ENCODE measurements at regions not wholly inside any gene's neighbourhood (a gene's known extent, or its start where the extent isn't known, plus 50 kb on each side); places are given as distances from the start of the nearest gene placed in this dataset.

DNA sequence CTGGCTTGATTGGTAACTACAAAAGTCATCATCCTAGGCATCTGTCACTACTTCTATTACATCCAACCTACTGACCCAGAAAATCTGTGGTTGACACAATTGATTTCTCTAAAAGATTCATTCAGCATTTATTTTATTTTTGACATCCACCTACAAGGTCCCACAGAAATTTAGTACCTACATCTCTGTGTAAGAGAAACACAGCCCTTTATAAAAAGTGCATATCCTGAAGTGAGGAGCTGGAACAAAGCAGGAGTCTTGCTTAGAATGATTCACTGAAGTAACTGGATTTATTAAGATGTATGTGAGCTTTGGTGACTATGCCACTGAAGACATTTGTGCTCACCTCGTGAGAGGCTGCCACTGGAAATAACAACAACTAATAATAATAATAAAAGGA is 391.0 kb downstream of the GPAT3 start:
- H3T11ph ChIP-seq (ENCODE audit: low read length): no peak overlapping the region
- no peak overlapping the region for H3K18ac ChIP-seq (ENCODE audit: insufficient read length, low read depth, low read length)
- no peaks in the 10 kb centered on the region for H3K23me2 ChIP-seq (ENCODE audit: insufficient read length, low read depth, low read length, poor library complexity, severe bottlenecking)
- TF ChIP-seq, protein P1, sequence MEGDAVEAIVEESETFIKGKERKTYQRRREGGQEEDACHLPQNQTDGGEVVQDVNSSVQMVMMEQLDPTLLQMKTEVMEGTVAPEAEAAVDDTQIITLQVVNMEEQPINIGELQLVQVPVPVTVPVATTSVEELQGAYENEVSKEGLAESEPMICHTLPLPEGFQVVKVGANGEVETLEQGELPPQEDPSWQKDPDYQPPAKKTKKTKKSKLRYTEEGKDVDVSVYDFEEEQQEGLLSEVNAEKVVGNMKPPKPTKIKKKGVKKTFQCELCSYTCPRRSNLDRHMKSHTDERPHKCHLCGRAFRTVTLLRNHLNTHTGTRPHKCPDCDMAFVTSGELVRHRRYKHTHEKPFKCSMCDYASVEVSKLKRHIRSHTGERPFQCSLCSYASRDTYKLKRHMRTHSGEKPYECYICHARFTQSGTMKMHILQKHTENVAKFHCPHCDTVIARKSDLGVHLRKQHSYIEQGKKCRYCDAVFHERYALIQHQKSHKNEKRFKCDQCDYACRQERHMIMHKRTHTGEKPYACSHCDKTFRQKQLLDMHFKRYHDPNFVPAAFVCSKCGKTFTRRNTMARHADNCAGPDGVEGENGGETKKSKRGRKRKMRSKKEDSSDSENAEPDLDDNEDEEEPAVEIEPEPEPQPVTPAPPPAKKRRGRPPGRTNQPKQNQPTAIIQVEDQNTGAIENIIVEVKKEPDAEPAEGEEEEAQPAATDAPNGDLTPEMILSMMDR (conservative IDR thresholded peaks at IDR 0.05): no peak
- no CpG with 5 or more reads among the region's 1 CpG for WGBS (ENCODE audit: extremely low coverage, insufficient read length, low lambda C conversion rate)
- no peak overlapping the region for H4K91ac ChIP-seq (ENCODE audit: insufficient read length, low read depth, low read length)
- Mint-ChIP-seq H3K27me3 (ENCODE audit: low read depth) (no peaks in the 10 kb centered on the region), H3K9me3 (no peaks in the 10 kb centered on the region), H3K4me3 (no peak overlapping the region), H3K36me3 (ENCODE audit: insufficient read depth in 1 of 3, low read depth in 3 of 3) (no peaks in the 10 kb centered on the region), H3K4me1 (peaks cover 21 to 25% of the 10 kb centered on the region in 2 experiments), H3K27ac (no peak overlapping the region)
- H3K56ac ChIP-seq (ENCODE audit: insufficient read length, low read depth, low read length): no peak overlapping the region
- no peak overlapping the region for H2AK5ac ChIP-seq (ENCODE audit: insufficient read length, low read length)
- H2BK15ac ChIP-seq (ENCODE audit: low read depth, low read length): no peak overlapping the region
- H3K14ac ChIP-seq (ENCODE audit: insufficient read depth, low read length): no peak overlapping the region
- no peak overlapping the region for H2BK5ac ChIP-seq (ENCODE audit: insufficient read length, low read length)
- no peaks in the 10 kb centered on the region for H3K79me2 ChIP-seq (ENCODE audit: insufficient read depth, low read length)
- H3K9ac ChIP-seq (ENCODE audit: extremely low read depth, insufficient read length, low read length): no peak overlapping the region
- no peak overlapping the region for H3K27ac ChIP-seq (ENCODE audit: insufficient read length, low read depth, low read length)
- H4K8ac ChIP-seq (replicated peaks; ENCODE audit: insufficient read length, low read depth, low read length): no peak overlapping the region
- H3K27me3 ChIP-seq (ENCODE audit: insufficient read depth, low read length): no peaks in the 10 kb centered on the region
- H4K5ac ChIP-seq (ENCODE audit: insufficient read length, low read depth, low read length): no peak overlapping the region
- peaks cover 2% of the 10 kb centered on the region; the same call in 1 of the 2 replicates for H3K4me1 ChIP-seq (ENCODE audit: insufficient read depth, low read length)
- H3K23ac ChIP-seq (ENCODE audit: insufficient read length, low read depth, low read length): no peak overlapping the region
- no peak overlapping the region for H3K4ac ChIP-seq (ENCODE audit: low read depth, low read length)
- no peaks in the 10 kb centered on the region for H3K79me1 ChIP-seq (ENCODE audit: insufficient read depth, low read depth, low read length, poor library complexity, severe bottlenecking)
- no peak overlapping the region for H3K4me2 ChIP-seq (ENCODE audit: insufficient read depth, insufficient read length, low read length)
- no peak overlapping the region for H2BK120ac ChIP-seq (ENCODE audit: low read depth, low read length, poor library complexity, severe bottlenecking)
- no peak for DNase-seq
- no peak overlapping the region for H2BK20ac ChIP-seq (ENCODE audit: low read depth, low read length, poor library complexity, severe bottlenecking)
- no peak overlapping the region for H2AFZ ChIP-seq (ENCODE audit: low read length)
- H3K9me3 ChIP-seq (ENCODE audit: control insufficient read depth, low read depth, low read length): no peaks in the 10 kb centered on the region
- no peaks in the 10 kb centered on the region for H4K20me1 ChIP-seq (ENCODE audit: control insufficient read depth, insufficient read depth, insufficient read length)
- no peak overlapping the region for H2BK12ac ChIP-seq (ENCODE audit: insufficient read length, low read depth, low read length)
